Kidney (tissue), 13 donors: ENCODE measurements at regions not wholly inside any gene's neighbourhood (a gene's known extent, or its start where the extent isn't known, plus 50 kb on each side); places are given as distances from the start of the nearest gene placed in this dataset.

Experiments used
- DNase-seq, 5 donors: peaks; one replicate each; pipeline ENCODE4 v3.0.0-alpha.2; 2013 to 2020
- FAIRE-seq: peaks from 2 replicates; lab custom pipeline; 2012; peaks lifted over from hg19 to GRCh38; lab: Jason Lieb, UNC
- H3K27ac ChIP-seq, 2 donors: one replicate each; pipeline ENCODE4 v1.7.0; 2013; ENCODE audit warnings: low read depth in 2 of 2, low read length in 2 of 2, inconsistent platforms in 1 of 2
- H3K27me3 ChIP-seq: one replicate; pipeline ENCODE4 v1.7.1; 2013; ENCODE audit warnings: low read length, inconsistent platforms; ENCODE audit not compliant: control insufficient read depth, insufficient read depth
- H3K36me3 ChIP-seq, 3 donors: one replicate each; pipeline versions ENCODE4 v1.7.0 to v1.7.1; 2013; ENCODE audit warnings: low read length in 3 of 3, control low read depth in 1 of 3, inconsistent platforms in 1 of 3; ENCODE audit not compliant: insufficient read depth in 3 of 3, control insufficient read depth in 2 of 3
- H3K4me1 ChIP-seq, 3 donors: one replicate each; pipeline versions ENCODE4 v1.7.0 to v1.7.1; 2013; ENCODE audit warnings: low read length in 3 of 3, inconsistent platforms in 1 of 3, low read depth in 1 of 3; ENCODE audit not compliant: control insufficient read depth in 2 of 3, insufficient read depth in 2 of 3
- H3K4me3 ChIP-seq, 3 donors: one replicate each; pipeline versions ENCODE4 v1.7.0 to v1.8.1; 2013; ENCODE audit warnings: low read length in 3 of 3, control low read depth in 1 of 3, inconsistent platforms in 1 of 3
- H3K9ac ChIP-seq, 3 donors: one replicate each; pipeline versions ENCODE4 v1.7.0 to v1.7.1; 2013; ENCODE audit warnings: low read length in 3 of 3, control low read depth in 1 of 3, inconsistent platforms in 1 of 3
- H3K9me3 ChIP-seq, 3 donors: one replicate each; pipeline versions ENCODE4 v1.7.0 to v1.7.1; 2013; ENCODE audit warnings: low read length in 3 of 3, control low read depth in 1 of 3, inconsistent platforms in 1 of 3; ENCODE audit not compliant: control insufficient read depth in 2 of 3, insufficient read depth in 1 of 3
- intact Hi-C: fragments of 100-400 bp; cut with DNase I; formaldehyde crosslinking; loops from one replicate; pipeline ENCODE4 v1.11.1; 2022
- TF ChIP-seq, protein P1 (sequence below): IDR thresholded peaks from 3 replicates; pipeline ENCODE4 v1.5.1; 2012; ENCODE audit warnings: mild to moderate bottlenecking, moderate library complexity, borderline replicate concordance; ENCODE audit not compliant: insufficient read depth; ENCODE audit errors: extremely low read depth
- donor health status: control.
- donor health status: control.
- donor health status: control.
- donor health status: control.
- donor health status: control.
- donor health status: DM: yes; HTN: yes; CAD: no.
- donor health status: Normal renal cell carcinoma (clear cell type).

DNA sequence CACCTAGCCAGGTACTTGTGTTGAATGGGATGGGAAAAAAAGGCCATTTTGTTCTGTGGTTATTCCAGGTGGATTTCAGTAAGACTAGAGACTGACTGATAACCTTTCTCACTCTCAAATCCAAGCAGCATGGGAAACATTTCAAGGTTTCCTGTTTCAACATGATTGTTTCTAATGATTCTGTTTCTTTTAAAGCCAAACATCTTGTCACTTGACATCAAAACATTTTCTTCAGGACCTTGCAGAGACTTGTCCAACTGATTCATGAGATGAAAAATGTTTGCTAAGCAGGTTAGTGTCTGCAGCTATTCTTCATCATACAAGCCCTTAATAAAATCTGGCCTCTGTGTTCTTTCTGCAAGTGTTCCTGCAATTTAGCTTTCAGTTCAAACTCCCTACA lies 456.5 kb upstream of the CWC22 start:
- TF ChIP-seq, protein P1, sequence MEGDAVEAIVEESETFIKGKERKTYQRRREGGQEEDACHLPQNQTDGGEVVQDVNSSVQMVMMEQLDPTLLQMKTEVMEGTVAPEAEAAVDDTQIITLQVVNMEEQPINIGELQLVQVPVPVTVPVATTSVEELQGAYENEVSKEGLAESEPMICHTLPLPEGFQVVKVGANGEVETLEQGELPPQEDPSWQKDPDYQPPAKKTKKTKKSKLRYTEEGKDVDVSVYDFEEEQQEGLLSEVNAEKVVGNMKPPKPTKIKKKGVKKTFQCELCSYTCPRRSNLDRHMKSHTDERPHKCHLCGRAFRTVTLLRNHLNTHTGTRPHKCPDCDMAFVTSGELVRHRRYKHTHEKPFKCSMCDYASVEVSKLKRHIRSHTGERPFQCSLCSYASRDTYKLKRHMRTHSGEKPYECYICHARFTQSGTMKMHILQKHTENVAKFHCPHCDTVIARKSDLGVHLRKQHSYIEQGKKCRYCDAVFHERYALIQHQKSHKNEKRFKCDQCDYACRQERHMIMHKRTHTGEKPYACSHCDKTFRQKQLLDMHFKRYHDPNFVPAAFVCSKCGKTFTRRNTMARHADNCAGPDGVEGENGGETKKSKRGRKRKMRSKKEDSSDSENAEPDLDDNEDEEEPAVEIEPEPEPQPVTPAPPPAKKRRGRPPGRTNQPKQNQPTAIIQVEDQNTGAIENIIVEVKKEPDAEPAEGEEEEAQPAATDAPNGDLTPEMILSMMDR, result no peak
- intact Hi-C loops, result no loop called here
- H3K27ac ChIP-seq, result no peak overlapping the region
- H3K36me3 ChIP-seq, result no peaks in the 10 kb centered on the region
- no peaks in the 10 kb centered on the region for H3K9me3 ChIP-seq
- no peak overlapping the region for H3K9ac ChIP-seq
- no peaks in the 10 kb centered on the region for H3K27me3 ChIP-seq
- no peaks in the 10 kb centered on the region for H3K4me1 ChIP-seq
- H3K4me3 ChIP-seq, result no peak overlapping the region
- no peak for FAIRE-seq
- DNase-seq, result peak in 1 of 5 donors; percentile 6

DNA sequence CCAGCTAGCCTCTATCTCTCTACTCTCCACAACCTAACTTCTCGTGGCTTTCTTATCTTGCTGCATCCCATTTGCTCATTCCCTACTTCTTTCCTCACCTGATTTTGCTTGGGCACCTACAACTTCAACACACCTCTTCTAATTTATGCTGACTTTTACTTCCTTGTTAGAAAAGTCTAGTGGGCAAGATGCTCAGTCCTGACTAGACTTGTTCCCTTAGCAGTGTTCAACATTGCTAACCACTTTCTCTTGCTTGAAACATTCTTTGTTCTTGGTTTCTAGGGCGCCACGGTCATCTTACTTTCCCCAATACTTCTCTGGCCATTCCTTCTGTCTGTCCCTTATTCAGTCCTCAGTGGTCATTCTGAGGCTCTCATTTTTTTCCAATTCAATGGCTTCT lies 454.7 kb upstream of the CWC22 start:
- H3K27me3 ChIP-seq, result no peaks in the 10 kb centered on the region
- H3K4me1 ChIP-seq, result no peaks in the 10 kb centered on the region
- H3K9ac ChIP-seq, result no peak overlapping the region
- no peak overlapping the region for H3K27ac ChIP-seq
- FAIRE-seq (no peak), DNase-seq (no peak)
- intact Hi-C loops, result no loop called here
- no peaks in the 10 kb centered on the region for H3K36me3 ChIP-seq
- no peak overlapping the region for H3K4me3 ChIP-seq
- TF ChIP-seq, protein P1, result no peak
- no peaks in the 10 kb centered on the region for H3K9me3 ChIP-seq

- FAIRE-seq, result no peak
Observed at GRCh38 chr2:180456801-180457200, 449.7 kb upstream of the CWC22 start.

More at GRCh38 chr2:180456801-180457200, 449.7 kb upstream of the CWC22 start:
- Histone ChIP-seq H3K9me3 (no peaks in the 10 kb centered on the region), H3K36me3 (no peaks in the 10 kb centered on the region), H3K4me1 (no peaks in the 10 kb centered on the region), H3K27me3 (no peaks in the 10 kb centered on the region), H3K9ac (no peak overlapping the region), H3K4me3 (no peak overlapping the region), H3K27ac (no peak overlapping the region)
- DNase-seq, result no peak
- intact Hi-C loops, result no loop called here
- TF ChIP-seq, protein P1, result no peak
